Prostate gland (tissue), 2 donors: ENCODE measurements at regions not wholly inside any gene's neighbourhood (a gene's known extent, or its start where the extent isn't known, plus 50 kb on each side); places are given as distances from the start of the nearest gene placed in this dataset.

Source experiments
- CTCF ChIP-seq, 4 experiments: fragments of 200-600 bp in 2 of 4; fragments of 450-650 bp in 2 of 4; sonication (generic) in 2 of 4; IDR thresholded peaks; 1 replicate in 3 of 4; 2 replicates in 1 of 4; pipeline ENCODE4 v1.5.1; 2016 to 2019; ENCODE audit warnings: antibody characterized with exemption in 4 of 4, mild to moderate bottlenecking in 2 of 4, moderate library complexity in 2 of 4
- POLR2AphosphoS5 ChIP-seq: sonication (generic); formaldehyde crosslinking; IDR thresholded peaks from one replicate; pipeline ENCODE4 v1.6.1; 2017; ENCODE audit warnings: antibody characterized with exemption

- TF ChIP-seq CTCF (IDR thresholded peaks at IDR 0.05) (no peak), POLR2AphosphoS5 (no peak)
These were observed 383.7 kb upstream of the IRAK1BP1 start for GRCh38 chr6:78483553-78484197.
